ENCODE measurements at regions not wholly inside any gene's neighbourhood (a gene's known extent, or its start where the extent isn't known, plus 50 kb on each side); places are given as distances from the start of the nearest gene placed in this dataset.

DNA sequence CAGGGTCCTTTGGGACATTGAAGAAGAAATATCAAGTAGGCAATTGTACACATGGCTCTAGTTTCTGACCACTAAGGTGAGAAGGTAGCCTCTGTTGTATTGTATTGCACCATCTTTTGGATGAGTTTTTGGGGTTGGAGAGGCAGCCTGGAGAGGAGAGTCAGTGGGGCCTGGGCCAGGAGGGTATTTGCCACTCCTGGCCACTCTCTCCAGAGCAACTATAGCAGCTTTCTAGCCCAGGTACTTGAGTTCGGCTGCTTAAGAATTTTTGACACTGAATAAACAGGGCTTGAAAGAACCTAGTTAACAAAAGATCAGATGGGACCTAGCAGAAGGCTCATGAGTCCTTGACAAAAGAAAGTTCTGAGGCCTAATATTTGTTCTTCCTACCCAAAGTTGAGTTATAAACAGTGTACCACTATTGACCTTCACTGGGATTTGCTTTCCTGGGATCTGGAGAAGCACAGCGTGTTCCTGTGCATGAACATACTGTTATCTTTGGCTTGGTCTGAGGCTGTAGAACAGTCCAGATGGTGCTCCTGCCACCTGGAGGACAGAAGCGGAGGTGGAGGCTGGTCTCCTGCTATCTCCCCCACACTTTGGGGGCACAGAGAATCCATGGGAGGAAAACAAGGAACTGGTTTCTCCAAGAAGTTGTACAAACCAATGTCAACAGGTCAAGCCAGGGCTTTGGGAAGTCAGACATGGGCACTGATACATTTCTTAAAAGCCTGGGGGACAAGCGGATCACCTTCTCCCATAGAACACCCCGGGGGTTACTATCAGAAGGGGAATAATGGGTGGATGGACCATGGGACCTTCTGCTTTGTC, 110.4 kb upstream of the LIFR start:
- no peaks in the 10 kb centered on the region for H3K36me3 ChIP-seq (ENCODE audit: insufficient read depth, low read length)
- no peak for DNase-seq
- CTCF ChIA-PET, result interaction anchor here (1.8 kb wide), 1 partner anchor 225 kb away, joined by 4 read pairs; no protein-coding TSS in a partner anchor

DNA sequence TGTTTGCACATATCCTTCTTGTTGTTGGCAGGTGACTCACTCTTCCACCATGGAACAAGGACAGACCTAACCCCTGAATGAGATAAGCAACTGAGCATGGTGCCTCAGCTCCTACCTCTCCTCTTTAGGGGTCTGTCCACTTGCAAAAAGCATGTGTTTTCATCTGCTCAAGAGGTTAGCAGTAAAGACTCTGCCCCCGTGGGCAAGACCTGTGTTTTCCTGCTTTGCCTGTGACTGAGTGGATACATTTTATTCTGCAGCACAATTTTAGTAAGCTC, 111.0 kb upstream of the LIFR start:
- Mint-ChIP-seq H3K9me3 (no peaks in the 10 kb centered on the region), H3K4me1 (no peaks in the 10 kb centered on the region), H3K4me3 (no peak overlapping the region), H3K27ac (no peak overlapping the region), H3K36me3 (no peaks in the 10 kb centered on the region), H3K27me3 (peaks cover 21 to 23% of the 10 kb centered on the region in 2 donors)
- Histone ChIP-seq H3K36me3 (ENCODE audit: insufficient read depth, low read length) (no peaks in the 10 kb centered on the region), H3K4me1 (ENCODE audit: insufficient read depth, low read length) (no peaks in the 10 kb centered on the region), H3K27me3 (ENCODE audit: insufficient read depth, low read length, poor library complexity, severe bottlenecking) (no peaks in the 10 kb centered on the region), H3K9me3 (ENCODE audit: low read length) (no peaks in the 10 kb centered on the region), H3K4me3 (ENCODE audit: low read length) (no peak overlapping the region), H3K27ac (ENCODE audit: low read depth, low read length) (no peak overlapping the region)
- POLR2A ChIA-PET, result no interaction called here
- CTCF ChIA-PET, result interaction anchor here (1.8 kb wide), 1 partner anchor 226 kb away, joined by 4 read pairs; no protein-coding TSS in a partner anchor
- no peak for DNase-seq

More for the DNA sequence above, 110.4 kb upstream of the LIFR start:
- Histone ChIP-seq H3K9me3 (ENCODE audit: low read length) (no peaks in the 10 kb centered on the region), H3K27ac (ENCODE audit: low read depth, low read length) (no peak overlapping the region), H3K4me3 (ENCODE audit: low read length) (no peak overlapping the region), H3K27me3 (ENCODE audit: insufficient read depth, low read length, poor library complexity, severe bottlenecking) (no peaks in the 10 kb centered on the region), H3K4me1 (ENCODE audit: insufficient read depth, low read length) (no peaks in the 10 kb centered on the region)
- no peaks in the 10 kb centered on the region for H3K9me3 Mint-ChIP-seq
- POLR2A ChIA-PET, result no interaction called here
- H3K27me3 Mint-ChIP-seq, result peaks cover 21 to 22% of the 10 kb centered on the region in 2 donors
- no peak overlapping the region for H3K27ac Mint-ChIP-seq
- H3K4me1 Mint-ChIP-seq, result no peaks in the 10 kb centered on the region
- no peak overlapping the region for H3K4me3 Mint-ChIP-seq
- H3K36me3 Mint-ChIP-seq, result no peaks in the 10 kb centered on the region

DNA sequence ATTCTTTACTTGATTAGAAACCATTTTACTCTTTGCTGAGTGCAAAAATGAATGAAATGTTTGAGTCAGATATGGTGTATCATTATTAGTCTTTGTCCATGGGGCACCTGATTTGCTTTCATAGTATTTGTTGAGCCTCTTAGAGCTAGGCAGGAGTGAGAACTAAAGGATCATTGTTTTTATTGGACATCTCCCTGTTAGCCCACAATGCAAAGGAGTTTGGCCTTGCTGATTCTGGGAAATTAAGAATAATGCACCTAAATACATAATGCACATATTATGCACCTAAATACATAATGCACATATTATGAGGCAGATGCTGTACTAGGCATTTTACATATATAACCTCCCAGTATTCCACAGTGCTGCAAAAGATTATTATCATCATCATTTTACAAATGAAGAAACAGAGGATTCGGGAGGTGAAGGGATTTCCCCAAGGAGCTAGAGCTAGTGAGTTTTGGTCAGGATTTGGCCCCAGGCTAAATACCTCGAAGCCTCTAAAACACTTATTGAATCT, 113.0 kb upstream of the LIFR start:
- no peak overlapping the region for H3K27ac ChIP-seq (ENCODE audit: low read depth, low read length)
- no peaks in the 10 kb centered on the region for H3K36me3 ChIP-seq (ENCODE audit: insufficient read depth, low read length)
- CTCF ChIA-PET, result interaction anchor here (0.8 kb wide), 1 partner anchor 11 kb away, joined by 3 read pairs; no protein-coding TSS in a partner anchor
- no peaks in the 10 kb centered on the region for H3K9me3 ChIP-seq (ENCODE audit: low read length)
- no peak for DNase-seq
- H3K4me3 ChIP-seq (ENCODE audit: low read length), result no peak overlapping the region
- Mint-ChIP-seq H3K4me3 (no peak overlapping the region), H3K9me3 (no peaks in the 10 kb centered on the region), H3K27me3 (peaks cover 23 to 25% of the 10 kb centered on the region in 2 donors), H3K27ac (no peak overlapping the region), H3K4me1 (no peaks in the 10 kb centered on the region), H3K36me3 (no peaks in the 10 kb centered on the region)
- H3K27me3 ChIP-seq (ENCODE audit: insufficient read depth, low read length, poor library complexity, severe bottlenecking), result no peaks in the 10 kb centered on the region
- H3K4me1 ChIP-seq (ENCODE audit: insufficient read depth, low read length), result no peaks in the 10 kb centered on the region
- POLR2A ChIA-PET, result no interaction called here

DNA sequence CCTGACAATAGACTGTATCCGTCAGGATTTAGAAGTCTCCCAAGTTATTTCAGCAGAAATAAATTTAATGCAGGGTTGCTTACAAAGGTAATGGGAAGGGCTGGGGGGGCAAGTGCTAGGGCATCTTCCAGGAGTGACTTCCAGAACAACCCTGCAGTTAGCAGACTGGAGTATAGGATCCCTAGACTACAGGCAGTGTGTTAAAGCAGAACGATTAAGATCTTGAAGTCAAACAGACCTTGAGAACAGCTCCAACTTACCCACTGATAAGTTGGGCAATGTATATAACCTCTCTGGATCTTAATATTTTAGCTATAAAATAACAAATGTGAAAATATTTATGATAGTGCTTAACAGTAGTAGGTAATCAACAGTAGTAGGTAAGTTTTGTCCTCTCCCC, 113.6 kb upstream of the LIFR start:
- H3K9me3 ChIP-seq (ENCODE audit: low read length), result no peaks in the 10 kb centered on the region
- Mint-ChIP-seq H3K36me3 (no peaks in the 10 kb centered on the region), H3K27me3 (peaks cover 20 to 21% of the 10 kb centered on the region in 2 donors), H3K27ac (no peak overlapping the region), H3K4me1 (no peaks in the 10 kb centered on the region), H3K4me3 (no peak overlapping the region), H3K9me3 (peaks cover 0 to under 1% (median 0%) of the 10 kb centered on the region in 5 donors)
- no peaks in the 10 kb centered on the region for H3K36me3 ChIP-seq (ENCODE audit: insufficient read depth, low read length)
- no peaks in the 10 kb centered on the region for H3K4me1 ChIP-seq (ENCODE audit: insufficient read depth, low read length)
- no peak for DNase-seq
- ChIA-PET POLR2A (no interaction called here), CTCF (interaction anchor here (0.8 kb wide), 1 partner anchor 11 kb away, joined by 3 read pairs; no protein-coding TSS in a partner anchor)
- no peak overlapping the region for H3K4me3 ChIP-seq (ENCODE audit: low read length)
- no peaks in the 10 kb centered on the region for H3K27me3 ChIP-seq (ENCODE audit: insufficient read depth, low read length, poor library complexity, severe bottlenecking)
- no peak overlapping the region for H3K27ac ChIP-seq (ENCODE audit: low read depth, low read length)

DNA sequence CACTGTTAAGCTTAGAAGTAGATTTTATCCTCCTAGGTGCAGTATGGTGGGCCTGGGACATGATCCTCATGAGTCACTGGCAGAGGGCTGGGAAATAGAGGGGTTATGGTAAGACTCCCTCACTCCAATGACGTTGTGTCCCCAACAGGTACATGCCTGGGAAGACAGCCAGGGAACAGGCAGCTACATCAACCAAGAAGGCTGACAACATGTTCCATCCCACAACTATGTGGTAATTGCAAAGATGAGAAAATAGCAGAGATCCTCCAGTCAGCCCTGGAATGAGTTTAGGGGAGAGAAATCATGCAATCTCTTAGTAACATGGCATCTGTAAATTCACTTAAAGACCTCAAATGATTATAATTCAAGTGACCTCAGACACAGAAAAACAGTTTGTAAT, 114.4 kb upstream of the LIFR start:
- H3K9me3 Mint-ChIP-seq, result peaks cover 0 to 8% (median 0%) of the 10 kb centered on the region in 5 donors
- peaks cover 18 to 19% of the 10 kb centered on the region in 2 donors for H3K27me3 Mint-ChIP-seq
- H3K4me3 Mint-ChIP-seq, result no peak overlapping the region
- Histone ChIP-seq H3K36me3 (ENCODE audit: insufficient read depth, low read length) (no peaks in the 10 kb centered on the region), H3K4me3 (ENCODE audit: low read length) (no peak overlapping the region), H3K9me3 (ENCODE audit: low read length) (no peaks in the 10 kb centered on the region), H3K27me3 (ENCODE audit: insufficient read depth, low read length, poor library complexity, severe bottlenecking) (no peaks in the 10 kb centered on the region), H3K4me1 (ENCODE audit: insufficient read depth, low read length) (no peaks in the 10 kb centered on the region), H3K27ac (ENCODE audit: low read depth, low read length) (no peak overlapping the region)
- no peaks in the 10 kb centered on the region for H3K36me3 Mint-ChIP-seq
- ChIA-PET CTCF (no interaction called here), POLR2A (no interaction called here)
- no peak overlapping the region for H3K27ac Mint-ChIP-seq
- no peak for DNase-seq
- no peaks in the 10 kb centered on the region for H3K4me1 Mint-ChIP-seq

DNA sequence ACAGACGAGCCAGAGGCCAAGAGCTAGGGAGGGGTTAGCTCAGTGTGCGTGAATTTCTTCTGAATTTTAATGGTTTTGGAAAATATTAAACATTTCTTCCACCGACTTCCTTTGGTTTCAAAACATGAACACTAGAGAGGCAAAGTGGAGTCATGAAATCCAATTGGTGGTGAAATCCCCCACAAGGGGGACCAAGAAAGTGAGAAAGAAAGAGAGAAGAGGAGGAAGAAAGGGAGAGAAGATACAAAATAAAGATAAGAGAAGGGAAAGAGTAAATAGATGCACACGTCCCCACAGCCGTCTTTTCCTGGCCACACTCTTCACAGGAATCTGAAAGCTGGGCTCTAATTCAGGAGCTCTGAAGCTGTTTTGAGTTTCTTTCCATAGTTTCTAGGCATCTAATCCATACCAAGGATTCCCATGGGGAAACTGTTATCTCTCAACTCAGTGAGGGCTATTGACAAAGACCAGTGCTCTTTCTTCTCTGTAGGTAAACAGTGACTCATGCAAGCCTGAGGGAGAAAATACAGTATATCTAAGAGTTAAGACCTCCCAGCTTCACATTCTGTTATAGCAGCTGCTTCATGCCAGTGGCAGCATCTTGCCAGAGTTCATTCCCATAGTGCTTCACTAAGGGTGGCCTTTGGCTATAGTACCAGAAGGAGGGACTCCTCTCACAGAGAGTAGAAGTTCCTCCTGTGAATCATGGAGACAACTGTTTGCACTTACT, 115.8 kb upstream of the LIFR start:
- no peak overlapping the region for H3K27ac Mint-ChIP-seq
- no peak overlapping the region for H3K4me3 Mint-ChIP-seq
- H3K27me3 Mint-ChIP-seq, result peaks cover 9 to 15% of the 10 kb centered on the region in 2 donors
- no peaks in the 10 kb centered on the region for H3K36me3 Mint-ChIP-seq
- H3K4me3 ChIP-seq (ENCODE audit: low read length), result no peak overlapping the region
- H3K9me3 ChIP-seq (ENCODE audit: low read length), result no peaks in the 10 kb centered on the region
- DNase-seq, result no peak
- CTCF ChIA-PET, result no interaction called here
- H3K36me3 ChIP-seq (ENCODE audit: insufficient read depth, low read length), result no peaks in the 10 kb centered on the region
- H3K4me1 Mint-ChIP-seq, result no peaks in the 10 kb centered on the region
- POLR2A ChIA-PET, result no interaction called here
- no peaks in the 10 kb centered on the region for H3K27me3 ChIP-seq (ENCODE audit: insufficient read depth, low read length, poor library complexity, severe bottlenecking)
- H3K4me1 ChIP-seq (ENCODE audit: insufficient read depth, low read length), result no peaks in the 10 kb centered on the region
- H3K9me3 Mint-ChIP-seq, result peaks cover 0 to 8% (median 0%) of the 10 kb centered on the region in 5 donors
- H3K27ac ChIP-seq (ENCODE audit: low read depth, low read length), result no peak overlapping the region

DNA sequence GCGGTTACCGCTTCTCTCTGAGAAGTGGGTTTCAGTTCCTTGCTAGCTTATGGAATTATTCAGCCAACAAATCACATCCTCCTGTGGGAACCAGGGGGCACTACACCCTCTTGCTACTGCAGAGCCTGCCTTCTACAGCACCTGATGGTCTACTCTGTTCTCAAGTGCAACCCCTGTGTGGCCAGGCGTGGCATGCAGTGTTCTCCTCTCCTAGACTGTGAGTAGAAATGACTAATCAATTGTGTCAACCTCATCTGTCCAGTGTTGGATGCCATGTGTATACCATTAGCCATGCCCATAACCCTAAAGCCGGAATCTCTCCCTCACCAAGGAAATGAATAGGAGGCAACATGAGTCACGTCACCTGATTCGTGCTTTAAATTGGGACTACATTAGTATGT, 117.2 kb upstream of the LIFR start:
- Histone ChIP-seq H3K4me1 (ENCODE audit: insufficient read depth, low read length) (no peaks in the 10 kb centered on the region), H3K4me3 (ENCODE audit: low read length) (no peak overlapping the region), H3K27ac (ENCODE audit: low read depth, low read length) (no peak overlapping the region), H3K36me3 (ENCODE audit: insufficient read depth, low read length) (no peaks in the 10 kb centered on the region), H3K9me3 (ENCODE audit: low read length) (no peaks in the 10 kb centered on the region), H3K27me3 (ENCODE audit: insufficient read depth, low read length, poor library complexity, severe bottlenecking) (no peaks in the 10 kb centered on the region)
- Mint-ChIP-seq H3K4me1 (no peaks in the 10 kb centered on the region), H3K4me3 (no peak overlapping the region), H3K27ac (no peak overlapping the region), H3K36me3 (no peaks in the 10 kb centered on the region), H3K27me3 (peaks cover 7 to 15% of the 10 kb centered on the region in 2 donors), H3K9me3 (peaks cover 0 to 8% (median 0%) of the 10 kb centered on the region in 5 donors)
- POLR2A ChIA-PET, result no interaction called here
- no peak for DNase-seq
- CTCF ChIA-PET, result no interaction called here

DNA sequence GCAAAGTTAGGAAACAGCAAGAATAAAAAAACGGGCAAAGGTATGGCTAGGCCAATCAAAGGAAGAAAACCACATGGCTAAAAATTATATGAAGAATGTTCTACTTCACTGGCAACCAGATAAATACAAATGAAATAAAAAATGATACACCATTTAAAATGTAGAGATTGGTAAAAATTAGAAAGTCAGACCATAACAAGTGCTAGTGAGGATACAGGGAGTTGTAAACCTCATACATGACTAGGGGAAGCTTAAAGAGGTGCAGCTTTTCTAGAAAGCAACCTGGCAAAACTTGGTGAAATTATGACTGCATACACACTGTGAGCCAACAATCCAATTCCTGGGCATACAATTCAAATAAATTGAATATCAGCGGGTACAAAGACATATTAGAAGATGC, 119.0 kb upstream of the LIFR start:
- peaks cover 5 to 10% of the 10 kb centered on the region in 2 donors for H3K27me3 Mint-ChIP-seq
- no peak for DNase-seq
- no peaks in the 10 kb centered on the region for H3K4me1 ChIP-seq (ENCODE audit: insufficient read depth, low read length)
- H3K36me3 Mint-ChIP-seq, result no peaks in the 10 kb centered on the region
- no peak overlapping the region for H3K4me3 Mint-ChIP-seq
- H3K27ac ChIP-seq (ENCODE audit: low read depth, low read length), result no peak overlapping the region
- no peak overlapping the region for H3K27ac Mint-ChIP-seq
- ChIA-PET POLR2A (no interaction called here), CTCF (no interaction called here)
- H3K36me3 ChIP-seq (ENCODE audit: insufficient read depth, low read length), result no peaks in the 10 kb centered on the region
- H3K4me3 ChIP-seq (ENCODE audit: low read length), result no peak overlapping the region
- no peaks in the 10 kb centered on the region for H3K9me3 ChIP-seq (ENCODE audit: low read length)
- H3K4me1 Mint-ChIP-seq, result no peaks in the 10 kb centered on the region
- peaks cover 0 to 8% (median 0%) of the 10 kb centered on the region in 5 donors for H3K9me3 Mint-ChIP-seq
- no peaks in the 10 kb centered on the region for H3K27me3 ChIP-seq (ENCODE audit: insufficient read depth, low read length, poor library complexity, severe bottlenecking)
